ENCODE measurements at regions not wholly inside any gene's neighbourhood (a gene's known extent, or its start where the extent isn't known, plus 50 kb on each side); places are given as distances from the start of the nearest gene placed in this dataset.

DNA sequence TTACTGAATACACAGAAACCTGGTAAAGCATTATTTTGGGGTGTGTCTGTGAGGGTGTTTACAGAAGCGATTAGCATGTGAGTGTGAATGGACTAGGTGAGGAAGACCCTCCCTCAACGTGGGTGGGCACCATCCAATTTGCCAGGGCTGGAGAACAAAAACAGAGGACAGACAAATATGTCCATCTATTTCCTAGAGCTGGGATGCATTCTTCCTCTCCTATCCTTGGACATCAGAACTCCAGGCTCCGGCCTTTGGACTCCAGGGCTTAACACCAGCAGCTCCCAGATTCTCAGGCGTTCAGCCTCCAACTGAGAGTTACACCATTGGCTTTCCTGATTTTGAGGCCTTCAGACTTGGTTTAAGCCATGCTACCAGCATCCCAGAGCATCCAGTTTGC is 65.8 kb upstream of the CHD1 start:
- DNase-seq: no peak
- H3K9me3 ChIP-seq (ENCODE audit: control insufficient read depth in 4 of 4, insufficient read depth in 3 of 4, low read length in 3 of 4): no peaks in the 10 kb centered on the region

DNA sequence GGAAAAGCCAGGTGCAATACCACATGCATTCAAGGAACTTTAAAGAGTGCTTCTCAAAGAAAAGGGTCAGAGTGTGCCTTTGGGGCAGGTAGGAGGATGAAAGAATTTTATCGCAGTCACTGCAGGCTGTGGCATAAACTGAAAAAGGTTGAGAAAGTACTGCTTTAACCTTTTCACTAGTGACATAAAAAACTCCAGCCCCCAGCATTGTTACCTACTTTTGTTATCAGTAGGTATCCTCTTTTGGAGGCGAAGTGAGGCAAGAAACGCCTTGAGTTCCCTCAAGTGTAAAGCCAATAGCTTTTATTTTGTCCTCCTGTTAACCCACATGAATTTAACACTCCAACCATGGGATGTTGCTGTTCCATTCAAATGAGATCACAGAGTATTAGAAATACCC is 64.7 kb upstream of the CHD1 start:
- DNase-seq: peak in 1 of 3 donors; percentile 14
- WGBS, 2 donors: 64 to 89% methylated on average over 3 of the region's 3 CpGs
- no peak for ATAC-seq (ENCODE audit: insufficient read depth, low FRiP score)
- no peaks in the 10 kb centered on the region for H3K36me3 ChIP-seq (ENCODE audit: control insufficient read depth in 4 of 4, insufficient read depth in 4 of 4, low read length in 4 of 4)
- no peaks in the 10 kb centered on the region for H3K27me3 ChIP-seq (ENCODE audit: control insufficient read depth in 3 of 3, insufficient read depth in 3 of 3, low read length in 2 of 3)
- no peaks in the 10 kb centered on the region for H3K4me1 ChIP-seq (ENCODE audit: control insufficient read depth in 5 of 5, insufficient read depth in 5 of 5, low read length in 5 of 5)
- H3K9ac ChIP-seq (ENCODE audit: insufficient read depth in 1 of 2, low read length in 2 of 2): no peak overlapping the region
- TF ChIP-seq, protein P1, sequence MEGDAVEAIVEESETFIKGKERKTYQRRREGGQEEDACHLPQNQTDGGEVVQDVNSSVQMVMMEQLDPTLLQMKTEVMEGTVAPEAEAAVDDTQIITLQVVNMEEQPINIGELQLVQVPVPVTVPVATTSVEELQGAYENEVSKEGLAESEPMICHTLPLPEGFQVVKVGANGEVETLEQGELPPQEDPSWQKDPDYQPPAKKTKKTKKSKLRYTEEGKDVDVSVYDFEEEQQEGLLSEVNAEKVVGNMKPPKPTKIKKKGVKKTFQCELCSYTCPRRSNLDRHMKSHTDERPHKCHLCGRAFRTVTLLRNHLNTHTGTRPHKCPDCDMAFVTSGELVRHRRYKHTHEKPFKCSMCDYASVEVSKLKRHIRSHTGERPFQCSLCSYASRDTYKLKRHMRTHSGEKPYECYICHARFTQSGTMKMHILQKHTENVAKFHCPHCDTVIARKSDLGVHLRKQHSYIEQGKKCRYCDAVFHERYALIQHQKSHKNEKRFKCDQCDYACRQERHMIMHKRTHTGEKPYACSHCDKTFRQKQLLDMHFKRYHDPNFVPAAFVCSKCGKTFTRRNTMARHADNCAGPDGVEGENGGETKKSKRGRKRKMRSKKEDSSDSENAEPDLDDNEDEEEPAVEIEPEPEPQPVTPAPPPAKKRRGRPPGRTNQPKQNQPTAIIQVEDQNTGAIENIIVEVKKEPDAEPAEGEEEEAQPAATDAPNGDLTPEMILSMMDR (IDR thresholded peaks at IDR 0.05; ENCODE audit: control extremely low read depth, extremely low read depth): no peak
- no peaks in the 10 kb centered on the region for H3K9me3 ChIP-seq (ENCODE audit: control insufficient read depth in 4 of 4, insufficient read depth in 3 of 4, low read length in 3 of 4)
- no peak overlapping the region for H3K4me3 ChIP-seq
- H3K27ac ChIP-seq (ENCODE audit: low read depth in 1 of 2, low read length in 1 of 2): no peak overlapping the region

More for the DNA sequence above, 65.8 kb upstream of the CHD1 start:
- TF ChIP-seq, protein P1 (IDR thresholded peaks at IDR 0.05; ENCODE audit: control extremely low read depth, extremely low read depth): no peak
- H3K4me3 ChIP-seq: no peak overlapping the region
- H3K27ac ChIP-seq (ENCODE audit: low read depth in 1 of 2, low read length in 1 of 2): no peak overlapping the region
- H3K27me3 ChIP-seq (ENCODE audit: control insufficient read depth in 3 of 3, insufficient read depth in 3 of 3, low read length in 2 of 3): no peaks in the 10 kb centered on the region
- no peaks in the 10 kb centered on the region for H3K36me3 ChIP-seq (ENCODE audit: control insufficient read depth in 4 of 4, insufficient read depth in 4 of 4, low read length in 4 of 4)
- ATAC-seq (ENCODE audit: insufficient read depth, low FRiP score): no peak
- no peaks in the 10 kb centered on the region for H3K4me1 ChIP-seq (ENCODE audit: control insufficient read depth in 5 of 5, insufficient read depth in 5 of 5, low read length in 5 of 5)
- H3K9ac ChIP-seq (ENCODE audit: insufficient read depth in 1 of 2, low read length in 2 of 2): no peak overlapping the region
- WGBS, 2 donors: 73 to 80% methylated on average over 4 of the region's 4 CpGs

DNA sequence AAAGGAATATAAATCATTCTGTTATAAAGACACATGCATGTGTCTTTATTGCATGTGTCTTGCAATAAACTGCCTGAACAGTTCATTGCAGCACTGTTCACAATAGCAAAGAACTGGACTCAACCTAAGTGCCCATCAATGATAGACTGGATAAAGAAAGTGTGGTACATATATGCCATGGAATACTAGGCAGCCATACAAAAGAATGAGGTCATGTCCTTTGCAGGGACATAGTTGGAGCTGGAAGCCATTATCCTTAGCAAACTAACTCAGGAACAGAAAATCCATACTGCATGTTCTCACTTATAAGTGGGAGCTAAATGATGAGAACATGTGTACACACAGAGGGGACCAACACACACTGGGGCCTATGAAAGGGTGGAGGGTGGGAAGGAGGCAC is 63.7 kb upstream of the CHD1 start:
- Histone ChIP-seq H3K36me3 (ENCODE audit: control insufficient read depth in 4 of 4, insufficient read depth in 4 of 4, low read length in 4 of 4) (no peaks in the 10 kb centered on the region), H3K4me3 (no peak overlapping the region), H3K4me1 (ENCODE audit: control insufficient read depth in 5 of 5, insufficient read depth in 5 of 5, low read length in 5 of 5) (no peaks in the 10 kb centered on the region), H3K9ac (ENCODE audit: insufficient read depth in 1 of 2, low read length in 2 of 2) (no peak overlapping the region), H3K27ac (ENCODE audit: low read depth in 1 of 2, low read length in 1 of 2) (no peak overlapping the region), H3K9me3 (ENCODE audit: control insufficient read depth in 4 of 4, insufficient read depth in 3 of 4, low read length in 3 of 4) (no peaks in the 10 kb centered on the region), H3K27me3 (ENCODE audit: control insufficient read depth in 3 of 3, insufficient read depth in 3 of 3, low read length in 2 of 3) (no peaks in the 10 kb centered on the region)
- DNase-seq (no peak), ATAC-seq (ENCODE audit: insufficient read depth, low FRiP score) (no peak)
- TF ChIP-seq, protein P1 (IDR thresholded peaks at IDR 0.05; ENCODE audit: control extremely low read depth, extremely low read depth): no peak

DNA sequence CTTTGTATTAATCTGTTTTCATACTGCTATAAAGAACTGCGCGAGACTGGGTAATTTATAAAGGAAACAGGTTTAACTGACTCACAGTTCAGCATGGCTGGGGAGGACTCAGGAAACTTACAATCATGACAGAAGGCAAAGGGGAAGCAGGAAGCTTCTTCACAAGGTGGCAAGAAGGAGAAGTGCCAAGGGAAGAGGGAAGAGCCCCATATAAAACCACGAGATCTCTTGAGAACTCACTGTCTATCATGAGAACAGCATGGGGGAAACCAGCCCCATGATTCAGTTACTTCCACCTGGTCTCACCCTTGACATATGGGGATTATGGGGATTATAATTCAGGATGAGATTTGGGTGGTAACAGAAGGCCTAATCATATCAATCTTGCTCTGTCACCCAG is 60.9 kb upstream of the CHD1 start:
- Histone ChIP-seq H3K4me3 (no peak overlapping the region), H3K9me3 (ENCODE audit: control insufficient read depth in 4 of 4, insufficient read depth in 3 of 4, low read length in 3 of 4) (no peaks in the 10 kb centered on the region), H3K36me3 (ENCODE audit: control insufficient read depth in 4 of 4, insufficient read depth in 4 of 4, low read length in 4 of 4) (no peaks in the 10 kb centered on the region), H3K9ac (ENCODE audit: insufficient read depth in 1 of 2, low read length in 2 of 2) (no peak overlapping the region), H3K4me1 (ENCODE audit: control insufficient read depth in 5 of 5, insufficient read depth in 5 of 5, low read length in 5 of 5) (no peaks in the 10 kb centered on the region), H3K27ac (ENCODE audit: low read depth in 1 of 2, low read length in 1 of 2) (no peak overlapping the region), H3K27me3 (ENCODE audit: control insufficient read depth in 3 of 3, insufficient read depth in 3 of 3, low read length in 2 of 3) (no peaks in the 10 kb centered on the region)
- TF ChIP-seq, protein P1 (IDR thresholded peaks at IDR 0.05; ENCODE audit: control extremely low read depth, extremely low read depth): no peak
- DNase-seq (no peak), ATAC-seq (ENCODE audit: insufficient read depth, low FRiP score) (no peak)
- 17 to 65% methylated on average over 3 of the region's 3 CpGs for WGBS, 2 donors

Measured in lung (tissue), 11 donors.